HEK293 (cell line): ENCODE measurements at regions not wholly inside any gene's neighbourhood (a gene's known extent, or its start where the extent isn't known, plus 50 kb on each side); places are given as distances from the start of the nearest gene placed in this dataset.

Experiments
- BCL11A ChIP-seq: fragments of 450-650 bp; formaldehyde crosslinking; IDR thresholded peaks from 2 replicates; pipeline ENCODE4 v1.5.1; 2016; ENCODE audit warnings: low read depth, missing biosample characterization, missing genetic modification characterization
- CTCF ChIP-seq: fragments of 450-650 bp; formaldehyde crosslinking; IDR thresholded peaks from 2 replicates; pipeline ENCODE4 v1.5.1; 2016; ENCODE audit warnings: missing biosample characterization, missing genetic modification characterization
- SP3 ChIP-seq: fragments of 450-650 bp; formaldehyde crosslinking; IDR thresholded peaks from 2 replicates; pipeline ENCODE4 v1.5.1; 2016; ENCODE audit warnings: missing biosample characterization, missing genetic modification characterization
- ZBTB10 ChIP-seq: fragments of 450-650 bp; formaldehyde crosslinking; IDR thresholded peaks from 2 replicates; pipeline ENCODE4 v1.5.1; 2016; ENCODE audit warnings: missing biosample characterization, missing genetic modification characterization
- ZNF121 ChIP-seq: fragments of 450-650 bp; formaldehyde crosslinking; IDR thresholded peaks from 2 replicates; pipeline ENCODE4 v1.5.1; 2016; ENCODE audit warnings: missing biosample characterization, missing genetic modification characterization
- ZNF274 ChIP-seq, 2 experiments: fragments of 200-500 bp in 1 of 2; fragments of 450-650 bp in 1 of 2; sonication (Bioruptor generic) in 1 of 2; formaldehyde crosslinking in 1 of 2; IDR thresholded peaks; 2 replicates each; pipeline versions ENCODE4 v1.5.1 to v1.6.1; 2014 to 2016; ENCODE audit warnings: borderline replicate concordance in 1 of 2, inconsistent platforms in 1 of 2, low read length in 1 of 2, missing biosample characterization in 1 of 2, missing genetic modification characterization in 1 of 2
- ZNF585B ChIP-seq: fragments of 450-650 bp; formaldehyde crosslinking; IDR thresholded peaks from 2 replicates; pipeline ENCODE4 v1.5.1; 2016; ENCODE audit warnings: missing biosample characterization, missing genetic modification characterization
- TF ChIP-seq, protein P1 (sequence below): sonication (generic); formaldehyde crosslinking; IDR thresholded peaks from 2 replicates; pipeline ENCODE4 v1.8.1; 2022; ENCODE audit warnings: mild to moderate bottlenecking, moderate library complexity, missing genetic modification reagents
- TF ChIP-seq, protein P2 (sequence below): fragments of 450-650 bp; formaldehyde crosslinking; IDR thresholded peaks from 2 replicates; pipeline ENCODE4 v1.5.1; 2016; ENCODE audit warnings: missing biosample characterization, missing genetic modification characterization, low read depth

DNA sequence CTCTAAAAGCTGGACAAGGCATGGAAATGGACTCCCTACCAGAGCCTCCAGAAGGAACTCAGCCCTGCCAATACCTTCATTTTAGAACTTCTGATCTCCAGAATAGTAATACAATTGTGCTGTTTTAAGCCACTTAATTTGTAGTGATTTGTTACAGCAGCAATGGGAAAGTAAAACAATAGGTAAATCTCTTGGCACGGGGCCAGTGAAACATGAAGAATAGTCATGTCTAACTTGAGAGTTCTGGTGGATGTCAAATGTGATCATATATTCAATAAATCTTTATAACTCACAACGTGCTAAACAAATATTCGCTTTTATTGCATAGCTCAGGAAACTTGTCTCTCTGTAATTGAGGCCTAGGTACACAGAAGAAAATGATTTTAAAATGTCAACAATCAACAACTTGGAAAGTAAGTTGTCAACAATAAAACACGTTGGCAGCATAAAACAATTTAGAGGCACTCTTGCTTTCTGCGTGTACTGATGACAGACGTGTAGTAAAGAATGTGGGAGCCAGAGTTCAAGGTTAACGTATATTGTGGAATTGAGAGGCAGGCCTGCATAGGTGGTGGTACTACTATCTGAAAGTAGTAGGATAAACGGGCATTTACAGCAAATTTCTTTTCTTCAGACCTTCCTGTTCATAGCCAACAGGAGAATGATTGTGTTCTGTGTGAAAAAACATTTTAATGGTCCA, 140.5 kb upstream of the OPRM1 start:
- no peak for TF ChIP-seq BCL11A (tag by site-specific recombination)
- TF ChIP-seq, protein P1, sequence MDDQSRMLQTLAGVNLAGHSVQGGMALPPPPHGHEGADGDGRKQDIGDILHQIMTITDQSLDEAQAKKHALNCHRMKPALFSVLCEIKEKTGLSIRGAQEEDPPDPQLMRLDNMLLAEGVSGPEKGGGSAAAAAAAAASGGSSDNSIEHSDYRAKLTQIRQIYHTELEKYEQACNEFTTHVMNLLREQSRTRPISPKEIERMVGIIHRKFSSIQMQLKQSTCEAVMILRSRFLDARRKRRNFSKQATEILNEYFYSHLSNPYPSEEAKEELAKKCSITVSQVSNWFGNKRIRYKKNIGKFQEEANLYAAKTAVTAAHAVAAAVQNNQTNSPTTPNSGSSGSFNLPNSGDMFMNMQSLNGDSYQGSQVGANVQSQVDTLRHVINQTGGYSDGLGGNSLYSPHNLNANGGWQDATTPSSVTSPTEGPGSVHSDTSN (CRISPR knock-in tag), result no peak
- TF ChIP-seq, protein P2, sequence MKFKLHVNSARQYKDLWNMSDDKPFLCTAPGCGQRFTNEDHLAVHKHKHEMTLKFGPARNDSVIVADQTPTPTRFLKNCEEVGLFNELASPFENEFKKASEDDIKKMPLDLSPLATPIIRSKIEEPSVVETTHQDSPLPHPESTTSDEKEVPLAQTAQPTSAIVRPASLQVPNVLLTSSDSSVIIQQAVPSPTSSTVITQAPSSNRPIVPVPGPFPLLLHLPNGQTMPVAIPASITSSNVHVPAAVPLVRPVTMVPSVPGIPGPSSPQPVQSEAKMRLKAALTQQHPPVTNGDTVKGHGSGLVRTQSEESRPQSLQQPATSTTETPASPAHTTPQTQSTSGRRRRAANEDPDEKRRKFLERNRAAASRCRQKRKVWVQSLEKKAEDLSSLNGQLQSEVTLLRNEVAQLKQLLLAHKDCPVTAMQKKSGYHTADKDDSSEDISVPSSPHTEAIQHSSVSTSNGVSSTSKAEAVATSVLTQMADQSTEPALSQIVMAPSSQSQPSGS (tag by site-specific recombination), result no peak
- TF ChIP-seq CTCF (tag by site-specific recombination), result no peak
- TF ChIP-seq ZNF274 (IDR thresholded peaks at IDR 0.05; ENCODE audit: low read length), result no peak
- no peak for TF ChIP-seq ZNF274 (tag by site-specific recombination; IDR thresholded peaks at IDR 0.05; ENCODE audit: borderline replicate concordance)
- TF ChIP-seq SP3 (tag by site-specific recombination), result no peak
- TF ChIP-seq ZNF585B (tag by site-specific recombination), result no peak
- no peak for TF ChIP-seq ZBTB10 (tag by site-specific recombination)
- no peak for TF ChIP-seq ZNF121 (tag by site-specific recombination)
